Panc1 (cell line): ENCODE measurements at regions not wholly inside any gene's neighbourhood (a gene's known extent, or its start where the extent isn't known, plus 50 kb on each side); places are given as distances from the start of the nearest gene placed in this dataset.

Source experiments
- ATAC-seq: fragments of 200-7000 bp; cut with Tn5 transposase; 2 replicates; pipeline ENCODE4 v1.9.1; 2020; ENCODE audit warnings: mild to moderate bottlenecking, moderate library complexity
- BruUV-seq: library from RNA; stranded (reverse); fragments of 400-500 nt; replicated peaks from 2 replicates; lab custom pipeline; 2021; lab: Mats Ljungman, UMichigan
- CTCF ChIA-PET: fragments of 300-600 bp; sonication (Branson Sonifier 250); formaldehyde crosslinking; loops from one replicate; lab custom pipeline; 2022; ENCODE audit warnings: antibody characterized with exemption; lab: Charles Lee
- POLR2A ChIA-PET: fragments of 300-600 bp; sonication (Branson Sonifier 250); formaldehyde crosslinking; loops from one replicate; lab custom pipeline; 2022; ENCODE audit warnings: antibody characterized with exemption; lab: Charles Lee
- DNase-seq: peaks from one replicate; pipeline ENCODE4 v3.0.0-alpha.2; 2010; ENCODE audit warnings: low read depth, low spot score
- H3K27ac ChIP-seq: 2 replicates; pipeline ENCODE4 v1.5.1; 2011; ENCODE audit warnings: mild to moderate bottlenecking, low read length, inconsistent platforms
- H3K27me3 ChIP-seq: fragments of 200-500 bp; sonication (Bioruptor generic); 2 replicates; pipeline ENCODE4 v1.6.0; 2014; ENCODE audit warnings: low read length, inconsistent platforms; ENCODE audit not compliant: control insufficient read depth, insufficient read depth
- H3K36me3 ChIP-seq: fragments of 200-500 bp; sonication (Bioruptor generic); 2 replicates; pipeline ENCODE4 v1.5.1; 2014; ENCODE audit warnings: inconsistent platforms, mild to moderate bottlenecking, low read length, moderate library complexity; ENCODE audit not compliant: control insufficient read depth, insufficient read depth
- H3K4me1 ChIP-seq: 2 replicates; pipeline ENCODE4 v1.5.1; 2011; ENCODE audit warnings: inconsistent platforms, mild to moderate bottlenecking, low read length, moderate library complexity; ENCODE audit not compliant: control insufficient read depth, insufficient read depth
- H3K4me3 ChIP-seq, 2 experiments: 2 replicates each; pipeline ENCODE4 v1.5.1; 2011 to 2012; ENCODE audit warnings: low read depth in 2 of 2, low read length in 2 of 2, mild to moderate bottlenecking in 2 of 2, inconsistent platforms in 1 of 2, moderate library complexity in 1 of 2
- H3K9me3 ChIP-seq: fragments of 200-500 bp; sonication (Bioruptor generic); 2 replicates; pipeline ENCODE4 v1.5.1; 2014; ENCODE audit warnings: low read depth, mild to moderate bottlenecking, inconsistent platforms, low read length, moderate library complexity; ENCODE audit not compliant: control insufficient read depth, insufficient read depth
- CTCF ChIP-seq: fragments of 450-650 bp; IDR thresholded peaks from 2 replicates; pipeline ENCODE4 v1.5.1; 2017; ENCODE audit warnings: mild to moderate bottlenecking
- POLR2AphosphoS5 ChIP-seq: IDR thresholded peaks from 2 replicates; pipeline ENCODE4 v1.6.1; 2012; ENCODE audit warnings: mild to moderate bottlenecking, low read depth, low read length, moderate library complexity
- REST ChIP-seq, 2 experiments: IDR thresholded peaks; 2 replicates each; pipeline ENCODE4 v1.6.1; 2011 to 2012; ENCODE audit warnings: low read depth in 2 of 2, control low read depth in 1 of 2, low read length in 1 of 2, mild to moderate bottlenecking in 1 of 2, moderate library complexity in 1 of 2; ENCODE audit not compliant: insufficient read depth in 1 of 2
- SIN3A ChIP-seq: IDR thresholded peaks from 2 replicates; pipeline ENCODE4 v1.6.1; 2012; ENCODE audit warnings: low read depth, mild to moderate bottlenecking, low read length, moderate library complexity, borderline replicate concordance; ENCODE audit not compliant: insufficient read depth
- TCF7L2 ChIP-seq: IDR thresholded peaks from 2 replicates; pipeline ENCODE4 v1.6.1; 2011; ENCODE audit warnings: mild to moderate bottlenecking, low read depth, low read length, inconsistent platforms
- in situ Hi-C: cut with HindIII; loops from 2 replicates; pipeline ENCODE4 v1.10.0; 2016; ENCODE audit warnings: low sequenced_read_pairs, low pct_unique_long_range_greater_than_20kb
- intact Hi-C: fragments of 100-400 bp; cut with micrococcal nuclease; formaldehyde crosslinking; loops from one replicate; pipeline ENCODE4 v1.10.0; 2022; ENCODE audit not compliant: unreplicated experiment

DNA sequence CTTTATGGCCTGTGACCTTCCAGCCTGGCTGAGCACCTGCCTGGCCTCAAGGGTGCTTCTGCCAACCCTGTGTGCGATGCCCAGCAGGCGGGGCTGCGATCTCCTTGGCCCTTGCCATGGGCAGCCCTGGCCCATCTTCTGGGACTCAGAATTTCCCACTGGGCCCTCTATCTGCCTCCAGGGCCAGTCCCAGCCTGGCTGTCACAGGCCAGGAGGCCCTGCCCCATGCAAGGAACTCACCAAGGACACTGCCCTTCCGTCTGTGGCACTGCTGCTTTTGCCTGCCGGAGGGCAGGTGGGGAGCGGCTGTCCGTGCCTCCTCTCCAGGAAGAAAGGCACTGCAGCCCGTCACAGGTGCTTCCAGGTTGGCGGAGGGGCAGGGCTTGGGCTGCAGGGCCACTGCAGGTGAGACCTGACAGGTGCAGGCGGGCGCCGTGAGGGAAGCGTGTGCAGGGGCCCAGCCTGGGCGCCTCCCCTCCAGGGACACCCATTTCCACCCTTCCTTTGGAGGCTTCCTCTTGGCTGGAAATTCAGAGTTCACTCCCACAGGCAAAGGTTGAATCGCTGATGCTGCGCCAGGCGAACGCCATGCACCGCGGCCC is 177.8 kb downstream of the KIF26A start:
- Histone ChIP-seq H3K4me3 (no peak overlapping the region), H3K27ac (no peak overlapping the region), H3K27me3 (no peaks in the 10 kb centered on the region), H3K4me1 (no peaks in the 10 kb centered on the region), H3K36me3 (no peaks in the 10 kb centered on the region), H3K9me3 (no peaks in the 10 kb centered on the region)
- in situ Hi-C loops (no loop called here), intact Hi-C loops (no loop called here)
- no TSS peak for BruUV-seq
- ChIA-PET CTCF (no interaction called here), POLR2A (no interaction called here)
- ATAC-seq (no peak), DNase-seq (no peak)
- no peak for TF ChIP-seq POLR2AphosphoS5
- no peak for TF ChIP-seq SIN3A
- TF ChIP-seq TCF7L2 = no peak
- TF ChIP-seq REST (IDR thresholded peaks at IDR 0.05; ENCODE audit: insufficient read depth in 1 of 2, low read depth in 2 of 2, low read length in 1 of 2) = no peak
- no peak for TF ChIP-seq CTCF

DNA sequence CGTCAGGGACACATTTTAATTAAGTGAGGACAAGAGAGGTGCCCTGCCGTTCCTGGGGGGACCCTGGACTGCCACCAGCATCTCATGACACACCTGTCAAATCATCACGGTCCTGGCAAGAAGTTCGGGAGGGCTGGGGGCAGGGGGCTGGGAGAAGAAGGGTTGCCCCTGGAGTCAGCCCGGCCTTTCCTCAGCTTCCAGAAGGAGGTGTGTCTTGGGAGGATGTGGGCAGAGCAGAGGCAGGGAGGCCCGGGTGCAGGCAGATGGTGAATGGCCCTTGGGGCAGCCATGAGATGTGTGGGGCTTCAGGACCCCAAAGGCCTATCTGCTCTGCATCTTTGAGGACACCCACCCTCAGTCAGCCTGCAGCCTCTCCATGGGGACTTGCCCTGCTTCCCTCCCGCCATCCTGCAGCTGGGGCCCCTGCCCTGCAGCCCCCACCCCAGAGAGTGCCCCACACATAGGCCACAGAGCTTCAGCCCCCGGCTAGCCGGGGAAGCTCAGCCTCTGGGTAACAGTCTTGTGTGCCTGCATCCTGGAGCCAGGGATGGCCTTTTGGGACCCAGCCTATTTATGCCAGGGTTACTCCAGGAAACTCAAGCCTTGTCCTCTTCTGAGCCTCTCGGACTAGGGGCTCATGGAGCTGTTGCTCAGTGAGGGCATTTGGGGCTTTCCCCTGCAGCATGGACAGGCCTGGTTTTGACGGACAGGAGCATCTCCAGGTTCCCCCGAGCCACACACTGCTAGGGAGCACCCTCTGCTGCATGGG is 178.5 kb downstream of the KIF26A start:
- Histone ChIP-seq H3K27me3 (no peaks in the 10 kb centered on the region), H3K36me3 (no peaks in the 10 kb centered on the region), H3K4me1 (no peaks in the 10 kb centered on the region), H3K27ac (no peak overlapping the region), H3K9me3 (no peaks in the 10 kb centered on the region), H3K4me3 (no peak overlapping the region)
- BruUV-seq = no TSS peak
- intact Hi-C loops (no loop called here), in situ Hi-C loops (no loop called here)
- DNase-seq = no peak
- ATAC-seq = no peak
- no peak for TF ChIP-seq REST (IDR thresholded peaks at IDR 0.05; ENCODE audit: insufficient read depth in 1 of 2, low read depth in 2 of 2, low read length in 1 of 2)
- TF ChIP-seq POLR2AphosphoS5 = no peak
- ChIA-PET CTCF (no interaction called here), POLR2A (no interaction called here)
